ENCODE measurements at regions not wholly inside any gene's neighbourhood (a gene's known extent, or its start where the extent isn't known, plus 50 kb on each side); places are given as distances from the start of the nearest gene placed in this dataset.
A peak's percentile ranks its signal among the peaks of the same experiment; 100 is the strongest.

- TF ChIP-seq E2F5 (CRISPR knock-in tag; conservative IDR thresholded peaks at IDR 0.05) (no peak), SPEN (CRISPR knock-in tag; IDR thresholded peaks at IDR 0.05; ENCODE audit: low read depth) (no peak; the same call in 1 of the 2 replicates), HDAC1 (CRISPR knock-in tag; IDR thresholded peaks at IDR 0.05) (0 out of 2 replicates have a peak, but pooled peaks have one; percentile 23), PHB2 (IDR thresholded peaks at IDR 0.05; ENCODE audit: partially characterized antibody) (no peak), NFIC (IDR thresholded peaks at IDR 0.05; ENCODE audit: low read length) (no peak), PRPF4 (IDR thresholded peaks at IDR 0.05; ENCODE audit: low read depth, low read length, poor library complexity, severe bottlenecking) (no peak), ZNF17 (CRISPR knock-in tag; IDR thresholded peaks at IDR 0.05) (no peak), ZNF382 (CRISPR knock-in tag; IDR thresholded peaks at IDR 0.05; ENCODE audit: borderline replicate concordance) (no peak), HMG20A (CRISPR knock-in tag; IDR thresholded peaks at IDR 0.05; ENCODE audit: borderline replicate concordance) (no peak), ZNF124 (CRISPR knock-in tag; IDR thresholded peaks at IDR 0.05) (no peak), SRY (CRISPR knock-in tag; IDR thresholded peaks at IDR 0.05) (no peak), ZNF510 (CRISPR knock-in tag; IDR thresholded peaks at IDR 0.05; ENCODE audit: low read depth) (no peak), ZNF547 (CRISPR knock-in tag; IDR thresholded peaks at IDR 0.05) (no peak), ZNF430 (CRISPR knock-in tag; IDR thresholded peaks at IDR 0.05) (no peak), FLYWCH1 (CRISPR knock-in tag; IDR thresholded peaks at IDR 0.05) (no peak), ARID2 (CRISPR knock-in tag; IDR thresholded peaks at IDR 0.05; ENCODE audit: borderline replicate concordance) (no peak), TIGD3 (CRISPR knock-in tag; IDR thresholded peaks at IDR 0.05; ENCODE audit: borderline replicate concordance) (no peak), ZNF292 (CRISPR knock-in tag; IDR thresholded peaks at IDR 0.05; ENCODE audit: borderline replicate concordance, low read depth) (no peak), SMC3 (IDR thresholded peaks at IDR 0.05; ENCODE audit: low read length) (no peak; the same call in 1 of the 2 replicates), CREB3 (CRISPR knock-in tag; IDR thresholded peaks at IDR 0.05) (no peak), MXD3 (CRISPR knock-in tag; IDR thresholded peaks at IDR 0.05) (0 out of 2 replicates have a peak, but pooled peaks have one; percentile 19), ZNF609 (CRISPR knock-in tag; IDR thresholded peaks at IDR 0.05; ENCODE audit: borderline replicate concordance) (no peak)
Measured at GRCh38 chr17:21511363-21512195, 135.4 kb downstream of the KCNJ12 start (continued).

Data from HepG2 (cell line).